ENCODE measurements at regions not wholly inside any gene's neighbourhood (a gene's known extent, or its start where the extent isn't known, plus 50 kb on each side); places are given as distances from the start of the nearest gene placed in this dataset.

- ATAC-seq (no peak), DNase-seq (no peak)
- Mint-ChIP-seq H3K27ac (no peak overlapping the region), H3K27me3 (no peaks in the 10 kb centered on the region), H3K36me3 (ENCODE audit: low read depth) (no peaks in the 10 kb centered on the region), H3K4me1 (no peaks in the 10 kb centered on the region), H3K9me3 (peaks cover 4% of the 10 kb centered on the region), H3K4me3 (no peak overlapping the region)
These were observed 147.8 kb downstream of the KCNE4 start for GRCh38 chr2:223199531-223200515.

GRCh38 chr2:223203971-223204929, 152.3 kb downstream of the KCNE4 start:
- H3K27me3 Mint-ChIP-seq: no peaks in the 10 kb centered on the region
- DNase-seq: no peak
- H3K36me3 Mint-ChIP-seq (ENCODE audit: low read depth): no peaks in the 10 kb centered on the region
- H3K4me1 Mint-ChIP-seq: no peaks in the 10 kb centered on the region
- H3K9me3 Mint-ChIP-seq: peaks cover 9% of the 10 kb centered on the region
- no peak overlapping the region for H3K4me3 Mint-ChIP-seq
- no peak overlapping the region for H3K27ac Mint-ChIP-seq
- no peak for ATAC-seq

- Mint-ChIP-seq H3K36me3 (ENCODE audit: low read depth) (no peaks in the 10 kb centered on the region), H3K9me3 (peaks cover 27% of the 10 kb centered on the region), H3K27ac (no peak overlapping the region), H3K4me3 (no peak overlapping the region), H3K4me1 (no peaks in the 10 kb centered on the region), H3K27me3 (no peaks in the 10 kb centered on the region)
- DNase-seq (no peak), ATAC-seq (no peak)
These were observed 158.5 kb downstream of the KCNE4 start for GRCh38 chr2:223210489-223210888.

- no peaks in the 10 kb centered on the region for H3K36me3 Mint-ChIP-seq (ENCODE audit: low read depth)
- H3K4me1 Mint-ChIP-seq: no peaks in the 10 kb centered on the region
- no peak overlapping the region for H3K4me3 Mint-ChIP-seq
- H3K27me3 Mint-ChIP-seq: no peaks in the 10 kb centered on the region
- DNase-seq (no peak), ATAC-seq (no peak)
- no peak overlapping the region for H3K27ac Mint-ChIP-seq
- peaks cover 17% of the 10 kb centered on the region for H3K9me3 Mint-ChIP-seq
These were observed 162.6 kb downstream of the KCNE4 start for GRCh38 chr2:223214394-223215253.

GRCh38 chr2:223215254-223215516, 163.2 kb downstream of the KCNE4 start:
- Mint-ChIP-seq H3K4me3 (no peak overlapping the region), H3K36me3 (ENCODE audit: low read depth) (no peaks in the 10 kb centered on the region), H3K4me1 (no peaks in the 10 kb centered on the region), H3K27me3 (no peaks in the 10 kb centered on the region), H3K27ac (no peak overlapping the region), H3K9me3 (peaks cover 12% of the 10 kb centered on the region)
- ATAC-seq: no peak
- no peak for DNase-seq

GRCh38 chr2:223217373-223217772, 165.4 kb downstream of the KCNE4 start:
- DNase-seq: no peak
- no peak for ATAC-seq
- no peaks in the 10 kb centered on the region for H3K9me3 Mint-ChIP-seq
- H3K4me3 Mint-ChIP-seq: no peak overlapping the region
- H3K4me1 Mint-ChIP-seq: no peaks in the 10 kb centered on the region
- no peak overlapping the region for H3K27ac Mint-ChIP-seq
- peaks cover 2% of the 10 kb centered on the region for H3K27me3 Mint-ChIP-seq
- H3K36me3 Mint-ChIP-seq (ENCODE audit: low read depth): no peaks in the 10 kb centered on the region

- DNase-seq (no peak), ATAC-seq (no peak)
- Mint-ChIP-seq H3K36me3 (ENCODE audit: low read depth) (no peaks in the 10 kb centered on the region), H3K27ac (no peak overlapping the region), H3K27me3 (peaks cover 2% of the 10 kb centered on the region), H3K4me1 (no peaks in the 10 kb centered on the region), H3K4me3 (no peak overlapping the region), H3K9me3 (no peaks in the 10 kb centered on the region)
These were observed 166.7 kb downstream of the KCNE4 start for GRCh38 chr2:223218587-223219178.

- Mint-ChIP-seq H3K4me1 (no peaks in the 10 kb centered on the region), H3K4me3 (no peak overlapping the region), H3K36me3 (ENCODE audit: low read depth) (no peaks in the 10 kb centered on the region), H3K27ac (no peak overlapping the region), H3K9me3 (no peaks in the 10 kb centered on the region), H3K27me3 (peaks cover 2% of the 10 kb centered on the region)
- ATAC-seq (no peak), DNase-seq (no peak)
These were observed 168.1 kb downstream of the KCNE4 start for GRCh38 chr2:223219872-223220657.

GRCh38 chr2:223220658-223220925, 168.6 kb downstream of the KCNE4 start:
- Mint-ChIP-seq H3K27ac (no peak overlapping the region), H3K4me1 (no peaks in the 10 kb centered on the region), H3K27me3 (peaks cover 2% of the 10 kb centered on the region), H3K4me3 (no peak overlapping the region), H3K36me3 (ENCODE audit: low read depth) (no peaks in the 10 kb centered on the region), H3K9me3 (no peaks in the 10 kb centered on the region)
- no peak for DNase-seq
- no peak for ATAC-seq

GRCh38 chr2:223221139-223221835, 169.3 kb downstream of the KCNE4 start:
- Mint-ChIP-seq H3K4me3 (no peak overlapping the region), H3K4me1 (no peaks in the 10 kb centered on the region), H3K9me3 (peaks cover under 1% of the 10 kb centered on the region), H3K36me3 (ENCODE audit: low read depth) (no peaks in the 10 kb centered on the region), H3K27ac (no peak overlapping the region), H3K27me3 (peaks cover 2% of the 10 kb centered on the region)
- DNase-seq (no peak), ATAC-seq (no peak)

- Mint-ChIP-seq H3K4me3 (no peak overlapping the region), H3K27ac (no peak overlapping the region), H3K36me3 (ENCODE audit: low read depth) (no peaks in the 10 kb centered on the region), H3K9me3 (peaks cover 4% of the 10 kb centered on the region), H3K4me1 (no peaks in the 10 kb centered on the region), H3K27me3 (peaks cover 2% of the 10 kb centered on the region)
- DNase-seq (no peak), ATAC-seq (no peak)
These were observed 170.4 kb downstream of the KCNE4 start for GRCh38 chr2:223222397-223222796.

- no peak for DNase-seq
- no peak overlapping the region for H3K27ac Mint-ChIP-seq
- H3K9me3 Mint-ChIP-seq: peaks cover 4% of the 10 kb centered on the region
- no peak for ATAC-seq
- no peaks in the 10 kb centered on the region for H3K4me1 Mint-ChIP-seq
- H3K27me3 Mint-ChIP-seq: peaks cover 2% of the 10 kb centered on the region
- no peak overlapping the region for H3K4me3 Mint-ChIP-seq
- no peaks in the 10 kb centered on the region for H3K36me3 Mint-ChIP-seq (ENCODE audit: low read depth)
These were observed 171.2 kb downstream of the KCNE4 start for GRCh38 chr2:223223156-223223555.

- Mint-ChIP-seq H3K27ac (no peak overlapping the region), H3K4me3 (no peak overlapping the region), H3K9me3 (peaks cover 4% of the 10 kb centered on the region), H3K36me3 (ENCODE audit: low read depth) (no peaks in the 10 kb centered on the region), H3K27me3 (peaks cover 2% of the 10 kb centered on the region), H3K4me1 (no peaks in the 10 kb centered on the region)
- DNase-seq (no peak), ATAC-seq (no peak)
These were observed 173.3 kb downstream of the KCNE4 start for GRCh38 chr2:223225266-223225665.

Data from activated naive CD8-positive, alpha-beta T cell treated with anti-CD3 and anti-CD28 coated beads, Interleukin-2, amount 50 U/mL, for 24 hours (primary cell).